ENCODE measurements at regions not wholly inside any gene's neighbourhood (a gene's known extent, or its start where the extent isn't known, plus 50 kb on each side); places are given as distances from the start of the nearest gene placed in this dataset.

GRCh38 chr12:67451206-67451605 is 182.0 kb downstream of the CAND1 start:
- TF ChIP-seq RAD21 (IDR thresholded peaks at IDR 0.05; ENCODE audit: low read depth) (no peak; the same call in 1 of the 2 replicates), FOXM1 (IDR thresholded peaks at IDR 0.05; ENCODE audit: borderline replicate concordance, low read depth) (no peak), EP300 (IDR thresholded peaks at IDR 0.05; ENCODE audit: borderline replicate concordance) (no peak), REST (IDR thresholded peaks at IDR 0.05; ENCODE audit: low read depth) (no peak), TEAD4 (IDR thresholded peaks at IDR 0.05) (no peak), YY1 (IDR thresholded peaks at IDR 0.05; ENCODE audit: low read depth) (no peak)

All from Ishikawa (cell line).